Lung (tissue), 11 donors: ENCODE measurements at regions not wholly inside any gene's neighbourhood (a gene's known extent, or its start where the extent isn't known, plus 50 kb on each side); places are given as distances from the start of the nearest gene placed in this dataset.

ENCODE experiments used
- ATAC-seq: fragments of 200-7000 bp; cut with Tn5 transposase; one replicate; pipeline ENCODE4 v1.9.1; 2020; ENCODE audit warnings: moderate number of reproducible peaks; ENCODE audit not compliant: insufficient read depth, low FRiP score
- DNase-seq, 3 donors: peaks; one replicate each; pipeline ENCODE4 v3.0.0-alpha.2; 2013 to 2017
- H3K27ac ChIP-seq, 2 donors: one replicate each; pipeline ENCODE4 v1.5.1; 2013; ENCODE audit warnings: mild to moderate bottlenecking in 2 of 2, moderate library complexity in 2 of 2, control low read depth in 1 of 2, inconsistent platforms in 1 of 2, low read depth in 1 of 2, low read length in 1 of 2
- H3K27me3 ChIP-seq, 3 donors: one replicate each; pipeline ENCODE4 v1.5.1; 2013; ENCODE audit warnings: low read length in 2 of 3; ENCODE audit not compliant: control insufficient read depth in 3 of 3, insufficient read depth in 3 of 3
- H3K36me3 ChIP-seq, 4 donors: one replicate each; pipeline ENCODE4 v1.5.1; 2013; ENCODE audit warnings: low read length in 4 of 4, mild to moderate bottlenecking in 1 of 4, moderate library complexity in 1 of 4; ENCODE audit not compliant: control insufficient read depth in 4 of 4, insufficient read depth in 4 of 4
- H3K4me1 ChIP-seq, 5 donors: one replicate each; pipeline ENCODE4 v1.5.1; 2013; ENCODE audit warnings: low read length in 5 of 5, mild to moderate bottlenecking in 2 of 5, moderate library complexity in 1 of 5; ENCODE audit not compliant: control insufficient read depth in 5 of 5, insufficient read depth in 5 of 5
- H3K4me3 ChIP-seq: one replicate; pipeline ENCODE4 v1.5.1; 2013; ENCODE audit warnings: mild to moderate bottlenecking, control low read depth, moderate library complexity
- H3K9ac ChIP-seq, 2 donors: one replicate each; pipeline ENCODE4 v1.5.1; 2013; ENCODE audit warnings: low read length in 2 of 2, control low read depth in 1 of 2; ENCODE audit not compliant: insufficient read depth in 1 of 2
- H3K9me3 ChIP-seq, 4 donors: one replicate each; pipeline ENCODE4 v1.5.1; 2013; ENCODE audit warnings: low read length in 3 of 4, mild to moderate bottlenecking in 1 of 4, moderate library complexity in 1 of 4; ENCODE audit not compliant: control insufficient read depth in 4 of 4, insufficient read depth in 3 of 4
- CTCF ChIP-seq: IDR thresholded peaks from 2 replicates; pipeline ENCODE4 v1.5.1; 2012; ENCODE audit warnings: mild to moderate bottlenecking; ENCODE audit errors: control extremely low read depth, extremely low read depth
- WGBS, 2 donors: extraction: QIAGEN DNeasy Blood & Tissue Kit; methylation state at CpG; one replicate each; pipeline ENCODE4 v1.1.7; 2013; 5-methylcytosine and 5-hydroxymethylcytosine counted together
- donor health status: control.
- donor health status: control.
- donor health status: Bipolar disorder and iron deficiency.
- donor health status: healthy.
- donor health status: DM: yes; HTN: yes; CAD: no.

DNA sequence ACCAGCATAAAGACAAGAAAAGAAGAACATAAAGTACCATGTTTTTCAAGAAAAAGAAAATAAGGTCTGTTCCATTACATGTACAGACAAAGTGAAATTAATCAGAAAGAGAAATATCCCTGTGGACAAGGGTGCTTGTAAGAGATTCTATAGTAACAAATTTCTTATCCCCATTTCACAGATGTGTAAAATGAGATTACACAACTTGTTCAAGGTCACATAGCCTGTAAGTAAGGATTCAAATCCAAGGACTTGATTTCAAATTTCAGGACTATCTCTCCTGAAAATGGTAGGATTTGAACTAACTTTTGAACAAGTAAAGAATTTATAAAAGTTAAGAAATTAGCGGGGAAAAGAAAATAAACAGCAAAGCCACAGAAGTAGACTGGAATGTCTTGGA, 248.2 kb upstream of the SLC39A10 start:
- no peaks in the 10 kb centered on the region for H3K36me3 ChIP-seq
- DNase-seq (no peak), ATAC-seq (no peak)
- no peaks in the 10 kb centered on the region for H3K4me1 ChIP-seq
- no peak overlapping the region for H3K4me3 ChIP-seq
- TF ChIP-seq CTCF, result no peak
- no peak overlapping the region for H3K27ac ChIP-seq
- 99 to 100% methylated on average over 1 of the region's 1 CpG for WGBS, 2 donors
- H3K9me3 ChIP-seq, result no peaks in the 10 kb centered on the region
- H3K9ac ChIP-seq, result no peak overlapping the region
- H3K27me3 ChIP-seq, result no peaks in the 10 kb centered on the region

DNA sequence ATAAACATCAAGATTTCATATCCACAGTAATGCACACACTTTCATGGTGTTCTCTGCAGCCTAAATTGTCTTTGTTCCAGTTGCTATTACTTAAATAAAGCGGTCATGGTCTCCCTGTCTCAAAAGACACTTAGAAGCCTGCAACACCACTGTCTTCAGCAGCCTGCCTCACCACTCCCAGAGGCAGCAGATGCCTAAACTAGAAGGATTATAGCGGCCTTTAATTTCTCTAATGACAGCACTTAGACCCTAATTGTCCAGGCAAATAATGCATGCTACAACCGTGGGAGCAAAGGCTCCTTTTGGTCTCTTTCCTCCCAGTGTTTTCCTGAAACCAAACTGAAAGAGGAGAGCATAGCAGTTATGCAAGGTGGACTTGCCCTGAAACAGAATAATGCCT, 248.8 kb upstream of the SLC39A10 start:
- H3K9ac ChIP-seq, result no peak overlapping the region
- no peak for TF ChIP-seq CTCF
- ATAC-seq, result no peak
- H3K27me3 ChIP-seq, result no peaks in the 10 kb centered on the region
- WGBS, 2 donors, result 85 to 87% methylated on average over 3 of the region's 3 CpGs
- no peak for DNase-seq
- no peak overlapping the region for H3K4me3 ChIP-seq
- H3K27ac ChIP-seq, result no peak overlapping the region
- no peaks in the 10 kb centered on the region for H3K36me3 ChIP-seq
- no peaks in the 10 kb centered on the region for H3K4me1 ChIP-seq
- H3K9me3 ChIP-seq, result no peaks in the 10 kb centered on the region

DNA sequence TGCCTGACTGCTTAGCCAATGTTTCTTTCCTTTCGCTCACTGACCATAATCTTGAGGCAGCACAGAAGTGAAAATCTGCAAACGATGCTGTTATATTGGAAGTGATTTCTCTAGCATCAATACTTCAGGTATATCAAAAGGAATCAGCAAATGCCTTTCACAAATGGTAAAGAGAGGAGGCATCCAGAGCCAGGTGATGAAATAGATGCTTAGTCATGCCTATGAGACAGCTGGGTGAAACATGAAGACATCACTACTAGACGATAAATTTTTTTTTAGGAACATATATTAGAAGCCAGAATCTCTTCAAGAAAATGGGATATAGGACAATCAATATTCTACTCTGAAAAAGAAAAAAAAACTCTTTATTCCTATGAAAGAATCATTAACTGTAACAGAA, 249.2 kb upstream of the SLC39A10 start:
- Histone ChIP-seq H3K9me3 (peaks cover 0 to 2% (median 0%) of the 10 kb centered on the region in 4 donors), H3K4me1 (peaks cover 0 to 2% (median 0%) of the 10 kb centered on the region in 5 donors), H3K27me3 (no peaks in the 10 kb centered on the region), H3K9ac (no peak overlapping the region), H3K4me3 (no peak overlapping the region), H3K36me3 (no peaks in the 10 kb centered on the region), H3K27ac (no peak overlapping the region)
- TF ChIP-seq CTCF, result no peak
- ATAC-seq (no peak), DNase-seq (no peak)
- 76 to 84% methylated on average over 3 of the region's 3 CpGs for WGBS, 2 donors

- DNase-seq (no peak), ATAC-seq (no peak)
- peaks cover 0 to 2% (median 0%) of the 10 kb centered on the region in 5 donors for H3K4me1 ChIP-seq
- no peak overlapping the region for H3K27ac ChIP-seq
- peaks cover 0 to 2% (median 0%) of the 10 kb centered on the region in 4 donors for H3K9me3 ChIP-seq
- WGBS, 2 donors, result 90 to 95% methylated on average over 13 of the region's 13 CpGs
- H3K27me3 ChIP-seq, result no peaks in the 10 kb centered on the region
- H3K9ac ChIP-seq, result no peak overlapping the region
- no peak for TF ChIP-seq CTCF
- no peak overlapping the region for H3K4me3 ChIP-seq
- no peaks in the 10 kb centered on the region for H3K36me3 ChIP-seq
Observed at GRCh38 chr2:195406886-195407603, 250.0 kb upstream of the SLC39A10 start.
